Naive thymus-derived CD8-positive, alpha-beta T cell (primary cell): ENCODE measurements at regions not wholly inside any gene's neighbourhood (a gene's known extent, or its start where the extent isn't known, plus 50 kb on each side); places are given as distances from the start of the nearest gene placed in this dataset.

Experiments used
- ATAC-seq, 2 donors: fragments of 150-1000 bp; cut with Tn5 transposase in 1 of 2; sonication (Bioruptor Pico), chemical (Tn5 transposase) in 1 of 2; 1 replicate in 1 of 2; 2 replicates in 1 of 2; pipeline ENCODE4 v1.10.0; 2021; ENCODE audit warnings: mild to moderate bottlenecking in 2 of 2, moderate library complexity in 2 of 2
- POLR2A ChIA-PET: fragments of 350-600 bp; sonication (Branson Sonifier 250); formaldehyde crosslinking; loops from one replicate; lab custom pipeline; 2021; ENCODE audit warnings: antibody characterized with exemption; lab: Charles Lee
- DNase-seq, 10 donors: peaks; one replicate each; pipeline versions ENCODE4 v3.0.0 to v3.0.0-alpha.2; 2020 to 2022
- H3K27ac Mint-ChIP-seq, 10 donors: one replicate each; pipeline ENCODE4 v1.8.0; 2020 to 2022; ENCODE audit warnings: mild to moderate bottlenecking in 10 of 10, mixed read lengths in 10 of 10, moderate library complexity in 4 of 10, inconsistent platforms in 1 of 10
- H3K27me3 Mint-ChIP-seq, 5 donors: one replicate each; pipeline ENCODE4 v1.8.0; 2021 to 2022; ENCODE audit warnings: mixed read lengths in 5 of 5
- H3K36me3 Mint-ChIP-seq, 3 donors: one replicate each; pipeline ENCODE4 v1.8.0; 2020 to 2022; ENCODE audit warnings: mixed read lengths in 3 of 3, mild to moderate bottlenecking in 2 of 3, inconsistent platforms in 1 of 3
- H3K4me1 Mint-ChIP-seq, 4 donors: one replicate each; pipeline ENCODE4 v1.8.0; 2021 to 2022; ENCODE audit warnings: mixed read lengths in 4 of 4
- H3K4me3 Mint-ChIP-seq, 10 donors: one replicate each; pipeline ENCODE4 v1.8.0; 2020 to 2022; ENCODE audit warnings: mild to moderate bottlenecking in 10 of 10, mixed read lengths in 10 of 10, moderate library complexity in 6 of 10, inconsistent platforms in 1 of 10
- H3K9me3 Mint-ChIP-seq, 9 donors: one replicate each; pipeline ENCODE4 v1.8.0; 2020 to 2022; ENCODE audit warnings: mixed read lengths in 9 of 9, mild to moderate bottlenecking in 3 of 9, inconsistent platforms in 1 of 9, moderate library complexity in 1 of 9

- no peak for ATAC-seq
- Mint-ChIP-seq H3K36me3 (peaks cover 0 to 28% (median 17%) of the 10 kb centered on the region in 3 donors), H3K27me3 (peaks cover 25 to 61% (median 35%) of the 10 kb centered on the region in 5 donors), H3K9me3 (peaks cover 4 to 44% (median 26%) of the 10 kb centered on the region in 9 donors), H3K4me1 (peaks cover 0 to 15% (median 3%) of the 10 kb centered on the region in 4 donors), H3K4me3 (no peak overlapping the region), H3K27ac (no peak overlapping the region)
- POLR2A ChIA-PET: no interaction called here
- DNase-seq: no peak
Observed at GRCh38 chr20:63073738-63074065, 66.9 kb upstream of the BHLHE23 start.

- H3K36me3 Mint-ChIP-seq: peaks cover 0 to 22% (median 13%) of the 10 kb centered on the region in 3 donors
- POLR2A ChIA-PET: no interaction called here
- peak overlapping the region in 1 of 10 donors; percentile 18 for H3K27ac Mint-ChIP-seq
- DNase-seq (peak in 1 of 10 donors; percentile 42), ATAC-seq (no peak)
- peaks cover 0 to 15% (median 3%) of the 10 kb centered on the region in 4 donors for H3K4me1 Mint-ChIP-seq
- H3K27me3 Mint-ChIP-seq: peaks cover 21 to 61% (median 35%) of the 10 kb centered on the region in 5 donors
- H3K4me3 Mint-ChIP-seq: peak overlapping the region in 9 of 10 donors; percentile 2 to 57 (median 43)
- H3K9me3 Mint-ChIP-seq: peaks cover under 1 to 38% (median 21%) of the 10 kb centered on the region in 9 donors
Observed at GRCh38 chr20:63072991-63073737, 66.4 kb upstream of the BHLHE23 start.

GRCh38 chr20:63072231-63072791 lies 65.5 kb upstream of the BHLHE23 start:
- POLR2A ChIA-PET: no interaction called here
- DNase-seq: peak in 1 of 10 donors; percentile 14
- Mint-ChIP-seq H3K27me3 (peaks cover 20 to 61% (median 38%) of the 10 kb centered on the region in 5 donors), H3K4me1 (peaks cover 0 to 15% (median 3%) of the 10 kb centered on the region in 4 donors), H3K36me3 (peaks cover 0 to 14% (median 11%) of the 10 kb centered on the region in 3 donors), H3K27ac (no peak overlapping the region), H3K4me3 (peak overlapping the region in 3 of 10 donors; percentile 20 to 45 (median 22)), H3K9me3 (peaks cover 0 to 30% (median 13%) of the 10 kb centered on the region in 9 donors)
- ATAC-seq: peak; percentile 14 to 20

GRCh38 chr20:63071541-63072181 lies 64.9 kb upstream of the BHLHE23 start:
- Mint-ChIP-seq H3K9me3 (peaks cover 0 to 24% (median 6%) of the 10 kb centered on the region in 9 donors), H3K27ac (no peak overlapping the region), H3K4me1 (peaks cover 0 to 15% (median 3%) of the 10 kb centered on the region in 4 donors), H3K4me3 (peak overlapping the region in 9 of 10 donors; percentile 28 to 68 (median 58)), H3K36me3 (peaks cover 0 to 8% (median 7%) of the 10 kb centered on the region in 3 donors), H3K27me3 (peaks cover 18 to 65% (median 42%) of the 10 kb centered on the region in 5 donors)
- POLR2A ChIA-PET: interaction anchor here (0.6 kb wide), 1 partner anchor 26 kb away, joined by 3 read pairs; no protein-coding TSS in a partner anchor
- peak in 3 of 10 donors; percentile 9 to 43 (median 30) for DNase-seq
- peak; percentile 65 to 78 for ATAC-seq

- H3K36me3 Mint-ChIP-seq: peaks cover 0 to 3% (median under 1%) of the 10 kb centered on the region in 3 donors
- H3K27me3 Mint-ChIP-seq: peaks cover 14 to 67% (median 36%) of the 10 kb centered on the region in 5 donors
- H3K4me1 Mint-ChIP-seq: peaks cover 0 to 15% (median 3%) of the 10 kb centered on the region in 4 donors
- POLR2A ChIA-PET: interaction anchor here (0.6 kb wide), 1 partner anchor 27 kb away, joined by 3 read pairs; no protein-coding TSS in a partner anchor
- H3K27ac Mint-ChIP-seq: no peak overlapping the region
- peak overlapping the region in 8 of 10 donors; percentile 20 to 68 (median 46) for H3K4me3 Mint-ChIP-seq
- ATAC-seq (no peak), DNase-seq (peak in 1 of 10 donors; percentile 52)
- peaks cover 0 to 17% (median 0%) of the 10 kb centered on the region in 9 donors for H3K9me3 Mint-ChIP-seq
Observed at GRCh38 chr20:63070771-63071540, 64.2 kb upstream of the BHLHE23 start.

- Mint-ChIP-seq H3K27ac (no peak overlapping the region), H3K4me3 (no peak overlapping the region), H3K36me3 (no peaks in the 10 kb centered on the region), H3K9me3 (peaks cover 0 to 10% (median 0%) of the 10 kb centered on the region in 9 donors), H3K4me1 (peaks cover 0 to 15% (median 3%) of the 10 kb centered on the region in 4 donors), H3K27me3 (peaks cover 13 to 61% (median 34%) of the 10 kb centered on the region in 5 donors)
- ATAC-seq: no peak
- POLR2A ChIA-PET: no interaction called here
- peak in 1 of 10 donors; percentile 10 for DNase-seq
Observed at GRCh38 chr20:63070301-63070625, 63.5 kb upstream of the BHLHE23 start.

- Mint-ChIP-seq H3K27me3 (peaks cover 14 to 55% (median 32%) of the 10 kb centered on the region in 5 donors), H3K27ac (no peak overlapping the region), H3K36me3 (no peaks in the 10 kb centered on the region), H3K4me3 (no peak overlapping the region), H3K4me1 (peaks cover 0 to 15% (median 3%) of the 10 kb centered on the region in 4 donors), H3K9me3 (peaks cover 0 to 5% (median 0%) of the 10 kb centered on the region in 9 donors)
- ATAC-seq (no peak), DNase-seq (peak in 1 of 10 donors; percentile 19)
- POLR2A ChIA-PET: no interaction called here
Observed at GRCh38 chr20:63068711-63069367, 62.1 kb upstream of the BHLHE23 start.

GRCh38 chr20:63067721-63068560 lies 61.2 kb upstream of the BHLHE23 start:
- Mint-ChIP-seq H3K9me3 (peaks cover 0 to 5% (median 0%) of the 10 kb centered on the region in 9 donors), H3K4me3 (no peak overlapping the region), H3K27me3 (peaks cover 14 to 51% (median 32%) of the 10 kb centered on the region in 5 donors), H3K27ac (no peak overlapping the region), H3K4me1 (peaks cover 0 to 14% (median 2%) of the 10 kb centered on the region in 4 donors), H3K36me3 (no peaks in the 10 kb centered on the region)
- POLR2A ChIA-PET: no interaction called here
- DNase-seq (peak in 1 of 10 donors; percentile 44), ATAC-seq (no peak)

- H3K9me3 Mint-ChIP-seq: peaks cover 0 to 5% (median 0%) of the 10 kb centered on the region in 9 donors
- DNase-seq (peak in 1 of 10 donors; percentile 55), ATAC-seq (no peak)
- peaks cover 11 to 48% (median 29%) of the 10 kb centered on the region in 5 donors for H3K27me3 Mint-ChIP-seq
- no peak overlapping the region for H3K27ac Mint-ChIP-seq
- peaks cover 0 to 9% (median 0%) of the 10 kb centered on the region in 4 donors for H3K4me1 Mint-ChIP-seq
- no peaks in the 10 kb centered on the region for H3K36me3 Mint-ChIP-seq
- H3K4me3 Mint-ChIP-seq: no peak overlapping the region
- POLR2A ChIA-PET: no interaction called here
Observed at GRCh38 chr20:63067266-63067635, 60.5 kb upstream of the BHLHE23 start.

- Mint-ChIP-seq H3K27me3 (peaks cover 11 to 51% (median 29%) of the 10 kb centered on the region in 5 donors), H3K36me3 (no peaks in the 10 kb centered on the region), H3K4me1 (peaks cover 0 to 9% (median 0%) of the 10 kb centered on the region in 4 donors), H3K4me3 (no peak overlapping the region), H3K9me3 (peaks cover 0 to 5% (median 0%) of the 10 kb centered on the region in 9 donors), H3K27ac (no peak overlapping the region)
- no peak for DNase-seq
- POLR2A ChIA-PET: no interaction called here
- no peak for ATAC-seq
Observed at GRCh38 chr20:63066506-63067265, 59.9 kb upstream of the BHLHE23 start.
